GM21528 (cell line): ENCODE measurements at regions not wholly inside any gene's neighbourhood (a gene's known extent, or its start where the extent isn't known, plus 50 kb on each side); places are given as distances from the start of the nearest gene placed in this dataset.

ENCODE experiments used
- ATAC-seq: cut with Tn5 transposase; IDR thresholded peaks from one replicate; pipeline ENCODE4 v1.9.1; 2021; ENCODE audit warnings: mild to moderate bottlenecking, moderate library complexity; ENCODE audit not compliant: unreplicated experiment, low FRiP score

DNA sequence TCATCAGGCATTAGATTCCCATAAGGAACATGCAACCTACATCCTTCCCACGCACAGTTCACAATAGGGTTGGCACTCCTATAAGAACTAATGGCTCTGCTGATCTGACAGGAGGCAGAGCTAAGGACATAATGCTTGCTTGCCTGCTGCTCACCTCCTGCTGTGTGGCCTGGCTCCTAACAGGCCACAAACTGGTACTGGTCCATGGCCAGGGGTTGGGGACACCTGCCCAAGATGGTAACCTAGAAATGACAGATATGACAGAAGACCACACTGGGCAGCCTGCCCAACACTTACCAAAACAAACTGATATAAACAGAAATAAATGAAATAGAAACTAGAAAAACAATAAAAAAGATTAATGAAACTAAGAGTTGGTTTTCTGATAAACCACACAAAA, 325.6 kb downstream of the SEC23A start:
- ATAC-seq: no peak

DNA sequence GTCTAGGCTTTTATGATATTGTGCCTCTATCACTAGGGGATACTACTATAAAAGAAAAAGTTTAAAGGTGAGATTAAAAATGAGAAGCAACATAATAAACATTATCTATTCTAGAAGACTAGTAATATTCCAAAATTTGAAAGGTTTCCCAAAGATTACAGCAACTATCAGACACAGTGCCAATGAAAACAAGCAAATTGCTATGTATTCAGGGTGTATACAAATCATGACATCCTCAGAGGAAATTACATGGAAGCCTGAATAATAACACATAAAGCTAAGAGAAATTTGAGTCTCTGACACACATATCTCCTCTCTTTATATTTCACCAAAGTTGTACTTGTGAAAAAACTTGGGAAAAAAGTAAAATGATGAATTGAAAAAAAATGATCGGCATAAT, 327.0 kb downstream of the SEC23A start:
- ATAC-seq: no peak

DNA sequence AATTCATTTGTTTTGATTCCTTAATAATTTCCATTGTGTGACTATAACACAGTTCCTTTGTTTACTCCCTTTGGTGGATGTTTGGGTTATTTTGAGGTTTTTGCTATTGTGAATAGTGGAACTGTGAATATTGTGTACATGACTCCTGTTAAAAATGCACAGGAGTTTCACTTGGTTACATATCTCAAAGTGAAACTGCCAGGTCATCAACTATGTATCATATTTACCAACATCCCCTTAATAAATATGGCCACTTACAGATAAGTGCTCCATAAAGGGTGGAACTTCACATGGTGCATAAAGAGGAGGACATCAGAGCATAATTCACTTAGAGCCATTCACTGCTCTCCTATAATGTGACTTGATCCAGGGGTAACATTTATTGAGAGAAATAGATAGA, 328.9 kb downstream of the SEC23A start:
- no peak for ATAC-seq

DNA sequence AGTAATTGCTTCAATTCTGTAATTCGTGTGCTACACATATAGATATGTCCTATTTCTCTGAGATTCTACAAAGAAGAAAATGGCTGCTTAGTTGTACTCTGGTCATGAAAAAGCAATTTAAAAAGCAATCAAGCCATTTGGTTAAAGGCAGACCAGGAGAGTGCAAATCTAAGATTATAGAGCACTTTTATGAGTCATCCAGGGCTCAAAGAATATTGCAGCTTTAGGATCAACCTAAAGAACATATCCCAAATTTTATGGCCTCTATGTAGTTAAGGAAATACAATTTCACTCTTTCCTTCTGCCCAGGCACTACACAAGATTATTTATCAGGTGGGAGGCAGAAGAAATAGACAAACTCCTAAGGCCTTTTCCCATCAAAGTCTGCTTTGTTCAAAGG, 332.8 kb downstream of the SEC23A start:
- ATAC-seq: no peak

DNA sequence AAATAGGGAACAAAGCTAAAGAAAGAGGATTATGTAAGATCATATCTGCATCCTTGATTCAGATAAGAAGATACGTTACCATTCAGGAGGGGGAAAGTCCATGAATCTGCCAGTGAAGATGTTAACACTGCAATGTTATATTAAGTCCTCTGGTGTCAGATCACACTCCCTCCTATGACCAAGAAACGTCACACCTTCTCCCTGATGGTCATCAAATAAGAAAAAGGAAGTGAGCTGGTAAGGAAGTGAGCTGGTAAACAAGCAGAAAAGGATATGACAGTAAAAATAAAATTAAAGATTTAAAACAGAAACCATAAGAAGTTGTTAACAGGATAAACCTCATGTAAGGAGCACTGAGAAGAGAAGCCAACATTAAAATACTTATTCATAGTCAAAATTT, 340.2 kb downstream of the SEC23A start:
- ATAC-seq: no peak

DNA sequence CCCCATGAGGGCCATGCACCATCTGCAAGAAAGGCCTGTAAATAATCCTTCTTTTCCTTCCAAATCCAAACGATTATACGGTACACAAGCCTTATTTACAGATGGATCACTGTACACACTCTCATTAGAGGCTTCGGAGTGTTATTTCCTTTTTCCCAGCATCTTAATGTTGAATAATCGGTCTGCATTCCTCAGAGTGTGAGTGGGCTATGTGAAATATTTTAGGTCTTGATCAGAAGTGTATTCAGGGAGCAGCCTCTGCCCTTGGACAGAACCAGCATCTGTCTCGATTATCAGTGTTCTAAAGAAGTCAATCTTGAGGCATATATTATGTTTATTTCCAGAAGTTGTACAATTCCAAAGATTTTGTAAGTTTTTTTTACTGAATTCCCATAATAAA, 340.6 kb downstream of the SEC23A start:
- ATAC-seq: no peak

DNA sequence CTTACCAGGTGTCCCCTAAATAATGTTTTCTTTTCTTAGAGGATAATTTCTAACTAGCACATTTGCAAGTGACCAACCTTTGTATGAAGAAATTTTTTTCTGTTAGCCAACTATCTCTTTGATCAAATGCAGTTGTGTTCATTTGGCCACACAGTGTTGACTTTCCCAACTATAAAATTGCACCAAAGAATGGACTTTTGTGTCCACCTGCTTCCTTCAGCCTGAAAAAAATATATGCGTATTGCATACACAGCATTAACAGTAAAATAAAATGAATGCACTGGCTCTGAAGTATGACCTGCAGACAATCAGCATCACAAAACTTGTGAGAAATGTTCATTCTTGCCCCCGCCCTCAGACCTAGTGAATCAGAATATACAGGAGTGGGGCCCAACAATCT, 342.0 kb downstream of the SEC23A start:
- ATAC-seq: no peak

DNA sequence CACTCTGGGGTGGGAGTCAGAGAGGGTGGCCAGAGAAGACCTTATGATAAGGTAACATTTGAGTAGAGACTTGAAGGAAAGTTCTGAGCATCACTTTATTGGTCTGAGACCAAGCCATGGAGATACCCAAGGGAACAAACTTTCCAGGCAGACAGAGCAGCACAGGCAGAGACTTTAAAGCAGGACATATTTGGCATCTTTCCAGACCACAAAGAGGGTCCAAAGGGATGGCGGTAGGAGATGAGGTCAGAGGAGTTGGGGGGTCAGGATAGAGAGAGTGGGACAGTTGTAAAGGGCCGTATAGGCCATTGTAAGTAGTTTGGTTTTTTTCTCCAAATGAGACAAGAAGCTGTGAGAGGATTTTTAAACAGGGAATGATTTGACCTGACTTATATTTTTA, 344.4 kb downstream of the SEC23A start:
- ATAC-seq: no peak

DNA sequence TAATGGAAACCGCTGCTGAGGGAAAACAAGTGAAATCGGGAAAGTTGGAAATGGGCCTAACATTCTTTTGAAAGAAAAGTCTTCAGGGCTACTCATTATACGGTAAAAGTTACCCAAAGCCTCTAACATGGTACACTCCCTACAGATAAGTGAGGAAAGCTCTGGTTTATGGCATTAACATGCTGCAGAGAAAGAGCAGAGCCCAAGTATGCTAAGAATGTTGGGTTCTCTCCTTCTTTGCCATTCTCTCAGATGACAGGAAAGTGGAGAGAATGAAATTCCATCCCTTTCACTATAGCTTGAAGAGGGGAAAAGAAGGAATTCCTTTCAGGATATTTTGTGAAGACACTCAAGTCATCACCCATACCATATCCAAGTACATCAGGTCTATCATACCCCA, 348.0 kb downstream of the SEC23A start:
- ATAC-seq: no peak

DNA sequence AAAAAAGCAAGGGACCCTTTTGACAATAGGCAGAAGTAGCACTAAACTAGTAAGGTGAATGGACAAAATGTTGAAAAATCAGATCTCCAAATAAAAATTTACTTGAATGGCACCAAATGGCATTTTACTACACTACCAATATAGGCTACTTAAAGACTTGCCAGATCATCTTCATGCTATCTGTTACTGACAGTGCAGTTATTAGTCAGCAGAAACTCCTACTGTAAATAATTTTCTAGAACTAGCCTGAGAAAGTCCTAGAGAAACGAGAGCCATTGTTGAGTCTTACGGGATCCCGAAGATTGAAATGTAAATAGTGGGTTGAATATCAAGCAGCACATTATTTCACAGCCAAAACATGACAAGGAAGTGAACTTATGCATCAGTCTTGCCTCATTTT, 350.3 kb downstream of the SEC23A start:
- no peak for ATAC-seq

DNA sequence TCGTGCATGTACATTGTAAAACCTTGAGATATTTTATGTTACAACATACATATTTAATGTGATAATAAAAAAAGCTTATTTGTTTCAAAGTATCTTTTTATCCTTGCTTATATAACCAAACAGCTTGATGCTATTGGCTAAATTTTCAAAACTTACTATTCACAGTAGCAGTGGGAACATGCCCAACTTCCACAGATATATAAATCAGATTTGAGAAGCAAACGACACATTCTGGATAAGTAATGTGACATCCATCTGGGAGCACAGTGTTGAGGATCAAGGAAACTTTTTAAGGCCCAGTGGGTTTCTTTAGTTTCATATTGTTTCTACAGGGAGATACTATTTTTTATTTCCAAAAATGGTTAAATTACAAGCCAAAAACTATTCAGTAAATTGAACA, 350.7 kb downstream of the SEC23A start:
- ATAC-seq: no peak

DNA sequence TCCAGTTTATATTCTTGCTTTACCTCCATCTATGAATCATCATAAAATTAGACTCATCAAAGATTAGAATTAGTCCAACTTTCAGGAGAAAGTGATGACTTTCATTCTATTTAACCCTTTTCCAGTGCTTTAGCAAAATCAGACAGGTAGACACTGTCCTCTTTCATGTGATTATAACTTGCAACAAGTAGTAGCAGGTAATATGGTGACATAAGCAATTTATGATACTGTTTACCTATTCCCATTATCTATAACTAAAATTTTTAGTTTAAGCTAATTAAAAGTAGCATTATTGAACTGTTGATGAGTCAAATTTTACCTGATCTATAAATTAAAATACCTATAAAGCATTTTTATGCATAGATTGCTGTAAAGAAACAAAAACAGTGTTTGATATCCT, 351.6 kb downstream of the SEC23A start:
- no peak for ATAC-seq

DNA sequence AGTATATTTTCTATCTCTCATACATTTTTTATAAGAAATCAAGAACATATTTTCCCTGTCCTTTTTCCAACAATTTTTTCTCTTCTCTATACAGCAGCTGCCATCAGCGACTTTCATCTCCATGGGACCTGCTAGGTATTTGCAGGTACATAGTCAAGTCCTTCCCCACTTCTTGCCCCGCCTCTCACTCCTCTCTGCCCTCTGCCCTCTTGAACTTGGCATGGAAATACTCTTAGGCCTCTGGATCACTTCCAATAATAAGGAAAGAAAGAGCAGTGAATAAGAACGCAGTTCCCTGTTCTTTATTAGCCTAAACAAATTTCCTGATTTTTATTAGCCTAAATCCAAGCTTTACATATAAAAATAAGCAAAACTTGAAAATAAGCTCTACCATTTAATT, 353.1 kb downstream of the SEC23A start:
- ATAC-seq: no peak

DNA sequence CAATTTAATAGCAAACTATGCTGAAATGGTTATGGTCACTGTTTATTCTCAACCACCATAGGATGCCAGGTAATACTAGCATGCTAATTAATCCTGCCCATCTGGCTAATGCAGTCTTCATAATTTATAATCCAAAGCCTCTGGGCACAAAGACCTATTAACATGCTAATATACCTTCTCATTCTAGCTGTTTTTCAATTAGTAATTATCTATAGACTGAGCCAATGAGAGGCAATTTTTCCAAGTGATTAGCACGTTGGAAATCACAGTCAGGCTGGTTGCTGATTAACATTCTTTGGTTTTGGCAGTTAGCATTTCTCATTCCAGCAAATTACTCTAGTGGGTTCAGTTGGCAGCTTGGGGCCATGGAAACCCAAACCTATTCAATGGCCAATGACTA, 357.2 kb downstream of the SEC23A start:
- ATAC-seq: no peak

DNA sequence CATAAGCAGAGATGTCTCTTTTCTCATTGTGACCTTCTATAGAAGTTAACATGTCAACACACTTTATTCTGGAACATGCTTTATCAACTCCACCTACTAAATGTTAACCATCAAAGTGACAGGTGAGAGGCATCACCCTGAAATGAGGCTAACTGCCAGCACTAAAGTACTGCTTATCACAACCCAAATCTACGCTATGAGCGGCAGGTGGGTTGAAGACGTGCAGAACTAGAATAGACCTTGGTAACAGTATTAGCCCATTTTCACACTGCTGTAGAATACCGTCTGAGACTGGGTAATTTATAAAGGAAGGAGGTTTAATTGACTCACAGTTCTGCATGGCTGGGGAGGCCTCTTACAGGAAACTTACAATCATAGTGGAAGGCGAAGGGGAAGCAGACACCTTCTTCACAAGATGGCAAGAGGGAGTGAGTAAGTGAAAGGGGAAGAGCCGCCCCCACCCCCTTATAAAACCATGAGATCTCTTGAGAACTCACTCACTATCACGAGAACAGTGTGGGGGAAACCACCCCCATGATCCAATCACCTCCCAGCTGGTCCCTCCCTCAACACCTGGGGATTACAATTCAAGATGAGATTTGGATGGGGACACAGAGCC, 359.0 kb downstream of the SEC23A start:
- no peak for ATAC-seq

DNA sequence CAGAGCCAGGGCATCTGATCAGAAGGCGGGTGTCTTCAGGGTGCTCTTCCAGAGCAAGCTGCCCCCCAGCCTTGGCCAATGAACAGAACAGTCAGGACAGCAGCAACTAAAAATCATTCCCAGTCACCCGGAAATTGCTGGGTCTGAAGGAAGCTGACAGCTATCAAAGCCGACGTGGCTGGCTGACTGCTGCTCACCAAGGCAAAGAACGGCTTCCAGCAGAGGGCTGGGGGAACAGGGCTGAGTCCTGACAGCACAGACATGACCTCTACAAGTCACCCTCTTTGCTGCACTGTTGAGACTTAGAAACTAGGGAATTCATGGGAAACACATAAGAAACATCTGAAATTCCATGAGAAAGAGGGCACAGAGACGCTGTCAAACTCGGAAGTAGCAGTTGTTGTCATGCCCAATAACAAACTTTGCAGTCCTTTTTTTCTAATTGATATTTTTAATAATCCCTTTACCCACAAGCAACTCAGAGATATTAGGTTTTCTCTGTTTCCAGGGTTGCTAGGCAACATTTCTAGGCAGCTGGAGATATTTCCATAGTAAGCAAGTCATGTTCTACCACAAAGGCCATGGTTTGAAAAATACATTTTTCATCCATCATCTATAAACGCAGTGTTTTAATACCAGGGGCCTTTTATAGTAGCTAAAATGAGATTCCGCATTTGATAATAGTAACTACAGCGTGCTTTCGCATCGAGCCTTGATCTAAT, 365.2 kb downstream of the SEC23A start:
- ATAC-seq: no peak

DNA sequence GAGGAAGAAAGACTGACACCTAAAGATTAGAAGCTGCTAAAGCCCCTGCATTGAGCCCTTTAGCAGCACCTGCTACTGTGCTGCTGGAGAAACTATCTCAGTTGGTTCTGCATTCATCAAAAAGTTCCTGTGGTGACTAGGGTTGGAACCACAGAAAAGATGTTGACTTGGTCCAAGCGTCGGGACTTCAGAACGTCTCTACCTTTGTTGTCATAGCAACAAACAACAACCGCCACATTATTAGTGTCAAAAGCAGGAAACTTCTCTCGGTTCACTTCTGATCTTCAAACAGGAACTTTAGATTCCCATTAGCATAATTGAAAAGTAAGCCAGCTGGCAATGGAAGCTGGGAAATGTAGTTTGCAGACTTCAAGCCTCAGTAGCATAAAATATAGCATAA, 368.0 kb downstream of the SEC23A start:
- ATAC-seq: no peak

DNA sequence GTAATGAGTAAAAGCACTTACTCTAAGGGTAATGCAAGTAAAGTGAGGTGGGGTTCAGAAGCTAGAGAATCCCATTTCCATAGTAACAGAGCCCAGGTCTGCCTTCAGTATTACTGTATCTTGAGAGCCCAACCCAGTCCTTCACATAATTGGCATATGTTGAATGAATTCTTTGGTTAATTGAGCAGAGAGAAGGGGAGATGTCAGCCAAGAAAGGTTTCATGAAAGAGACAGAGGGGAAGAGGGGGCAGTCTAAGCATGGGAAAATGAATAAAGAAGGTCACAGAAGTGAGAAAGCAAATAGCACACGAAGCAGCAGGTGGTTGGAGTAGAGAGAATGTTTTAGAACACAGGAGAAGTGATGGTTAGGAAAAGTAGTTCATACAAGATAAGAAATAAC, 371.1 kb downstream of the SEC23A start:
- ATAC-seq: no peak

DNA sequence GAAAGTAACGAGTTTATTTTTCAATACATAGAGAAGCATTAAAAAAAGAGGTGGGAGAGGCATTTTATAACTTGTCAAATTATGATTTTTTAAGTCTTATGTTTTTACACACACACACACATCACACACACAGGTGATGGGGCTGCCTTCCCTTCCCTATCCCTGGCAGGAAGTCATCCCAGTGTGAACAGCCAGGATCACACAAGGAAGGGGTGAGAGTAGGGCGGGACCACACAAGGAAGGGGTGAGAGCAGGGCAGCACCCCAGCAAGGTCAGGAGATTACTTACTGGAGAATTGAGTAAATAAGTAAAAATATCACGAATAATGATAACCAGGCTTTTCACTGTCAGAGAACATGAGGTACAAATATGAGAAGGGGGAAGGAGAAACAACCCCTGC, 372.6 kb downstream of the SEC23A start:
- ATAC-seq: no peak

DNA sequence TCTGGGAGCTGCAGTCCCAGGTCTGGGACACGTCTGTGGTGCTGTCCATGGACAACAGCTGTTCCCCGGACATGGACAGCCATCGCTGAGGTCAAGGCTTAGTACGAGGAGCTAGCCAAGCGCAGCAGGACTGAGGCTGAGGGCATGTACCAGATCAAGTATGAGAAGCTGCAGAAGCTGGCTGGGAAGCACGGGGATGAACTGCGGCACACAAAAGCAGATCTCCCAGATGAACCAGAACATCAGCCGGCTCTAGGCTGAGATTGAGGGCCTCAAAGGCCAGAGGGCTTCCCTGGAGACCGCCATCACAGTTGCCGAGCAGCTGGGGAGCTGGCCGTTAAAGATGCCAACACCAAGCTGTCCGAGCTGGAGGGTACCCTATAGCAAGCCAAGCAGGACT, 375.3 kb downstream of the SEC23A start:
- ATAC-seq: no peak

DNA sequence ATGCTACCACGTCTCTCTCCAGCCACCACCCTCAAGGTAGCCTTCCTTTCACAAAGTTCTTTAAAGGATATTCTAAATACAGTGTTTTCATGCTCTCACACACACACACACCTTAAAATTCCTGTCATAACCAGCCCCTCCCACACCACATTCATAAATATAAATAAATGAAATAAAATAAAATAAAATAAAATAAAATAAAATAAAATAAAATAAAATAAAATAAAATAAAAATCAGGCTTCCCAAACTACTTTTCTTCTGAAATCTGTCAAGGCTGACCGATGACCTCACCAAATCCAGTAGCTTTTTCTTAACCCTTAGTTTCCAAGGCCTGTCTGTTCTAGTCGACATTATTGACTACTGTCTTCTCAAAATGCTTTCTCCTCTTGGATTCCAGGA, 378.4 kb downstream of the SEC23A start:
- ATAC-seq: no peak

DNA sequence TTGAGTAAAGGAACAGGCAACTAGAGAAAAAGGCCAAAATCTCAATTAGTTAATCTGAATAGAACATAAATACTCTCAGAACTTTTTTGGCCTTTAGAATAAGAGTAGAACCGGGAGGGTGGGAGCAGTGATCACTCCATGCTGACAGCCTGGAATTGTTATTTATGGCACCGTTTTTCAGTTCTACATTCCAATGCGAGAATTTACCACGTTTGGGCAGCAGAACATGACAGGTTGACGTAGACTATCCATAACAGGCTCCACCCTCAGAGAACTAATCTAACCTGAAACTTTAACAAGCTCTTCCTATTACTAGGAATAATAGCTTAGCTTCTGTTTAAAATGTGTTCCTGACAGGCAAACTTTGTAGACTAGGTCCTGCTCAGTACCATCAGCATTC, 379.1 kb downstream of the SEC23A start:
- ATAC-seq: no peak

DNA sequence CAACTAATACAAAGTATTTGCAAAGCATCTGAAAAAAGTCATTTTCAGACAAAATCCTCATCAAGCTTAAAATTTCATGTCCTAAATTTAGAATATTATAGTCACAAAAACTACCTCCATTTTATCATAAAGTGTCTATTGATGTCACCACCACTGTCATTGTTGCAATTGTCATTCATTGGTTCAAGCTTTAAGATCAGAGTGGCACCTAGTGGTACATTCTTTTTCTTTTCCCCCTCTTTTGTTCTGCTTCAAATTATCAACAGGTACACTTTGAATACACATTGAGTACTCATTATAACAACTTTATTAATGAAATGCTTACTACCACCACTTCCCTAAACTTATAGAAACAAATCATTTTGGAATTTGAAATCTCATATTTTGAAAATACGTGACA, 379.8 kb downstream of the SEC23A start:
- ATAC-seq: no peak
